Endothelial cell of umbilical vein (primary cell): ENCODE measurements at regions not wholly inside any gene's neighbourhood (a gene's known extent, or its start where the extent isn't known, plus 50 kb on each side); places are given as distances from the start of the nearest gene placed in this dataset.

ENCODE experiments used
- BruUV-seq: library from RNA; stranded (reverse); fragments of 400-500 nt; replicated peaks from 2 replicates; lab custom pipeline; 2021; lab: Mats Ljungman, UMichigan
- CTCF ChIA-PET: fragments of 300-600, 350-600 bp; sonication (Branson Sonifier 250); formaldehyde crosslinking; loops from one replicate; lab custom pipeline; 2021; ENCODE audit warnings: antibody characterized with exemption, inconsistent platforms; lab: Charles Lee
- POLR2A ChIA-PET: fragments of 300-600, 350-600 bp; sonication (Branson Sonifier 250); formaldehyde crosslinking; loops from one replicate; lab custom pipeline; 2021; ENCODE audit warnings: antibody characterized with exemption, inconsistent platforms; lab: Charles Lee
- DNase-seq: peaks from one replicate; pipeline ENCODE4 v3.0.0-alpha.2; 2011; ENCODE audit warnings: low read depth, low spot score
- FAIRE-seq: peaks from 2 replicates; lab custom pipeline; 2011; peaks lifted over from hg19 to GRCh38; lab: Jason Lieb, UNC
- H2AFZ ChIP-seq: 2 replicates; pipeline ENCODE4 v1.6.0; 2012; ENCODE audit warnings: low read depth, low read length, control low read depth, inconsistent platforms
- H3K27ac ChIP-seq: 2 replicates; pipeline ENCODE4 v1.5.1; 2011; ENCODE audit warnings: low read depth, mild to moderate bottlenecking, control low read depth, low read length, moderate library complexity; ENCODE audit not compliant: insufficient read depth
- H3K27me3 ChIP-seq, 2 experiments: 2 replicates each; pipeline versions ENCODE4 v1.6.0 to v1.6.1; 2011; ENCODE audit warnings: low read length in 2 of 2, mixed read lengths in 1 of 2; ENCODE audit not compliant: control insufficient read depth in 2 of 2, insufficient read depth in 2 of 2
- H3K36me3 ChIP-seq, 2 experiments: 2 replicates in 1 of 2; 3 replicates in 1 of 2; pipeline ENCODE4 v1.5.1; 2011; ENCODE audit warnings: low read length in 2 of 2, mild to moderate bottlenecking in 1 of 2, moderate library complexity in 1 of 2; ENCODE audit not compliant: control insufficient read depth in 2 of 2, insufficient read depth in 2 of 2; ENCODE audit errors: extremely low read depth in 1 of 2
- H3K4me1 ChIP-seq: 3 replicates; pipeline ENCODE4 v1.5.1; 2011; ENCODE audit warnings: mild to moderate bottlenecking, low read length; ENCODE audit not compliant: control insufficient read depth, insufficient read depth; ENCODE audit errors: extremely low read depth
- H3K4me2 ChIP-seq: 2 replicates; pipeline ENCODE4 v1.6.1; 2011; ENCODE audit warnings: low read length, control low read depth, mixed read lengths; ENCODE audit not compliant: insufficient read depth
- H3K4me3 ChIP-seq, 3 experiments: fragments of 200-600 bp in 1 of 3; sonication (generic), shearing (Covaris generic) in 1 of 3; replicated peaks in 1 of 3; 2 replicates each; pipeline ENCODE4 v1.5.1; 2011 to 2016; ENCODE audit warnings: control low read depth in 3 of 3, low read length in 3 of 3, mild to moderate bottlenecking in 2 of 3, inconsistent platforms in 1 of 3, low read depth in 1 of 3, moderate library complexity in 1 of 3; ENCODE audit not compliant: insufficient read depth in 1 of 3
- H3K79me2 ChIP-seq: 2 replicates; pipeline ENCODE4 v1.6.0; 2012; ENCODE audit warnings: low read length, inconsistent platforms; ENCODE audit not compliant: control insufficient read depth, insufficient read depth
- H3K9ac ChIP-seq: replicated peaks from 2 replicates; pipeline ENCODE3; 2011; ENCODE audit warnings: low read length, control low read depth; ENCODE audit not compliant: insufficient read depth; ENCODE audit errors: extremely low read depth
- H3K9me1 ChIP-seq: replicated peaks from 3 replicates; pipeline ENCODE4 v1.6.0; 2011; ENCODE audit warnings: mild to moderate bottlenecking, low read length; ENCODE audit not compliant: control insufficient read depth, insufficient read depth; ENCODE audit errors: extremely low read depth
- H3K9me3 ChIP-seq: replicated peaks from 2 replicates; pipeline ENCODE4 v1.5.1; 2012; ENCODE audit warnings: low read length, inconsistent platforms; ENCODE audit not compliant: control insufficient read depth, insufficient read depth
- H4K20me1 ChIP-seq: replicated peaks from 2 replicates; pipeline ENCODE3; 2011; ENCODE audit warnings: mild to moderate bottlenecking, low read length; ENCODE audit not compliant: control insufficient read depth, insufficient read depth; ENCODE audit errors: extremely low read depth
- CTCF ChIP-seq, 2 donors: IDR thresholded peaks; 1 replicate in 1 of 2; 2 replicates in 1 of 2; pipeline ENCODE4 v1.5.1; 2011; ENCODE audit warnings: low read length in 2 of 2, mild to moderate bottlenecking in 2 of 2, moderate library complexity in 2 of 2, control low read depth in 1 of 2, inconsistent platforms in 1 of 2, low read depth in 1 of 2; ENCODE audit not compliant: insufficient read depth in 1 of 2; ENCODE audit errors: extremely low read depth in 1 of 2
- EZH2 ChIP-seq: IDR thresholded peaks from 2 replicates; pipeline ENCODE4 v1.6.1; 2012; ENCODE audit warnings: borderline replicate concordance, low read depth, mild to moderate bottlenecking, moderate library complexity, low read length, inconsistent platforms; ENCODE audit not compliant: severe bottlenecking
- FOS ChIP-seq: IDR thresholded peaks from 2 replicates; pipeline ENCODE4 v1.6.1; 2011; ENCODE audit warnings: mild to moderate bottlenecking, low read length, moderate library complexity, borderline replicate concordance; ENCODE audit not compliant: insufficient read depth
- GATA2 ChIP-seq: IDR thresholded peaks from 2 replicates; pipeline ENCODE4 v1.7.0; 2011; ENCODE audit warnings: low read depth, mild to moderate bottlenecking, moderate library complexity, mixed read lengths, low read length; ENCODE audit not compliant: insufficient read length, insufficient read depth
- JUN ChIP-seq: IDR thresholded peaks from 2 replicates; pipeline ENCODE4 v1.6.1; 2011; ENCODE audit warnings: borderline replicate concordance, low read depth; ENCODE audit not compliant: insufficient read length, insufficient read depth
- MAX ChIP-seq: IDR thresholded peaks from 2 replicates; pipeline ENCODE4 v1.6.1; 2011; ENCODE audit not compliant: insufficient read depth, insufficient read length
- MYC ChIP-seq: IDR thresholded peaks from one replicate; pipeline ENCODE4 v1.6.1; 2011; ENCODE audit warnings: mild to moderate bottlenecking, low read depth, low read length
- POLR2A ChIP-seq: IDR thresholded peaks from 2 replicates; pipeline ENCODE4 v1.6.1; 2012; ENCODE audit warnings: low read depth, mild to moderate bottlenecking, control low read depth, low read length
- POLR2AphosphoS5 ChIP-seq: IDR thresholded peaks from 2 replicates; pipeline ENCODE4 v1.6.1; 2012; ENCODE audit warnings: low read depth, mild to moderate bottlenecking, control low read depth, low read length, moderate library complexity; ENCODE audit not compliant: insufficient read depth
- dilution Hi-C: fragments of 300-500 bp; cut with MboI; formaldehyde crosslinking; loops from one replicate; pipeline ENCODE4 v1.15.0; 2019; ENCODE audit warnings: low sequenced_read_pairs; ENCODE audit not compliant: extremely low pct_ligation_motif_present
- intact Hi-C: fragments of 100-400 bp; cut with micrococcal nuclease; formaldehyde crosslinking; loops from one replicate; pipeline ENCODE4 v1.10.0; 2022

GRCh38 chr5:141788296-141788970 lies 89.8 kb downstream of the PCDH1 start:
- no TSS peak for BruUV-seq
- Histone ChIP-seq H3K27ac (no peak overlapping the region), H3K4me1 (no peaks in the 10 kb centered on the region), H3K9ac (no peak overlapping the region), H3K4me2 (no peak overlapping the region), H3K36me3 (no peaks in the 10 kb centered on the region), H2AFZ (no peak overlapping the region), H3K79me2 (no peaks in the 10 kb centered on the region), H3K4me3 (no peak overlapping the region), H3K9me1 (no peaks in the 10 kb centered on the region), H3K9me3 (no peaks in the 10 kb centered on the region), H3K27me3 (peaks cover 6 to 10% of the 10 kb centered on the region in 2 experiments), H4K20me1 (no peaks in the 10 kb centered on the region)
- dilution Hi-C loops (no loop called here), intact Hi-C loops (no loop called here)
- POLR2A ChIA-PET, result no interaction called here
- DNase-seq (no peak), FAIRE-seq (no peak)
- CTCF ChIA-PET, result interaction anchor here (1.0 to 1.5 kb wide), 3 partner anchors 21 to 90 kb away, joined by 3 read pairs; partner anchors contain the start of gene PCDH1
- TF ChIP-seq POLR2A (no peak), GATA2 (no peak), MYC (no peak), FOS (no peak), EZH2 (no peak), JUN (no peak), MAX (no peak), CTCF (IDR thresholded peaks at IDR 0.05; ENCODE audit: extremely low read depth in 1 of 2, insufficient read depth in 1 of 2, low read depth in 1 of 2, low read length in 2 of 2) (no peak), POLR2AphosphoS5 (no peak)
